ENCODE measurements at regions not wholly inside any gene's neighbourhood (a gene's known extent, or its start where the extent isn't known, plus 50 kb on each side); places are given as distances from the start of the nearest gene placed in this dataset.

DNA sequence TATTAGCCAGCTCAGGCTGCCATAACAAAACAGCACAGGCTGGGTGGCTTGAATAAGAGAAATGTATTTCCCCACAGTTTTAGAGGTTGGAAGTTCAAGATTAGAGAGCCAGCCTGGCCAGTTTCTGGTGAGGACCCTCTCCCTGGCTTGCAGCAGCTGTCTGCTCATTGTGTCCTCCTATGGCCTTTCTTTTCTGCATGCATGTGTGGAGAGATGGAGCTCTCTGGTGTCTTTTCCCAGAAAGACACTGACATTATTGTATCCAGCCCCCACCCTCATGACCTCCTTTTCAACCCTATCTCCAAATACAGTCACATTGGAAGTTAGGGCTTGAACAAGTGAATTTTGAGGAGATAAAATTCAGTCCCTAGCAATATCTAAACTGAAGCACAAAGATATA, 263.8 kb upstream of the PABPC4L start:
- TF ChIP-seq, protein P1, sequence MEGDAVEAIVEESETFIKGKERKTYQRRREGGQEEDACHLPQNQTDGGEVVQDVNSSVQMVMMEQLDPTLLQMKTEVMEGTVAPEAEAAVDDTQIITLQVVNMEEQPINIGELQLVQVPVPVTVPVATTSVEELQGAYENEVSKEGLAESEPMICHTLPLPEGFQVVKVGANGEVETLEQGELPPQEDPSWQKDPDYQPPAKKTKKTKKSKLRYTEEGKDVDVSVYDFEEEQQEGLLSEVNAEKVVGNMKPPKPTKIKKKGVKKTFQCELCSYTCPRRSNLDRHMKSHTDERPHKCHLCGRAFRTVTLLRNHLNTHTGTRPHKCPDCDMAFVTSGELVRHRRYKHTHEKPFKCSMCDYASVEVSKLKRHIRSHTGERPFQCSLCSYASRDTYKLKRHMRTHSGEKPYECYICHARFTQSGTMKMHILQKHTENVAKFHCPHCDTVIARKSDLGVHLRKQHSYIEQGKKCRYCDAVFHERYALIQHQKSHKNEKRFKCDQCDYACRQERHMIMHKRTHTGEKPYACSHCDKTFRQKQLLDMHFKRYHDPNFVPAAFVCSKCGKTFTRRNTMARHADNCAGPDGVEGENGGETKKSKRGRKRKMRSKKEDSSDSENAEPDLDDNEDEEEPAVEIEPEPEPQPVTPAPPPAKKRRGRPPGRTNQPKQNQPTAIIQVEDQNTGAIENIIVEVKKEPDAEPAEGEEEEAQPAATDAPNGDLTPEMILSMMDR (IDR thresholded peaks at IDR 0.05; ENCODE audit: borderline replicate concordance, insufficient read depth, low read depth, low read length): no peak
- H3K4me3 ChIP-seq (ENCODE audit: low read depth, low read length): no peak overlapping the region

DNA sequence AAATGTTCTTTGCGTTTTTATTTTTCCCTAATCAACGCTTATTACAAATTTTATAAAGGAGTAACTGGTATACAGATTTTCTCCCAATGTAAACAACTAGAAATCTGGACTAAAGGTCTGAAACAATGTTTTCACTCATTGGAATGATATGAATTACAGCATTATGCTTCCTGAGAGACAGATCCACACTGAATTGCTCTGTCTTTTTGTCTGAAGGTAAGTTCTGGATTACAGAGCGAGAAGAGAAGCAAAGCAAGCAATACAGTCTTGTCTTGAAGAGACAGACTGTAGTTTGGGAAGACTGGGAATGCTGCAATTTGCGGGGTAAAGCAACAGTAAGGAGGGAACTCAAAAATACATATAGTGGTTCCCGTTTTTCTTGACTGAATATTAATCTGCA, 262.2 kb upstream of the PABPC4L start:
- no peak overlapping the region for H3K4me3 ChIP-seq (ENCODE audit: low read depth, low read length)
- TF ChIP-seq, protein P1 (IDR thresholded peaks at IDR 0.05; ENCODE audit: borderline replicate concordance, insufficient read depth, low read depth, low read length): no peak

DNA sequence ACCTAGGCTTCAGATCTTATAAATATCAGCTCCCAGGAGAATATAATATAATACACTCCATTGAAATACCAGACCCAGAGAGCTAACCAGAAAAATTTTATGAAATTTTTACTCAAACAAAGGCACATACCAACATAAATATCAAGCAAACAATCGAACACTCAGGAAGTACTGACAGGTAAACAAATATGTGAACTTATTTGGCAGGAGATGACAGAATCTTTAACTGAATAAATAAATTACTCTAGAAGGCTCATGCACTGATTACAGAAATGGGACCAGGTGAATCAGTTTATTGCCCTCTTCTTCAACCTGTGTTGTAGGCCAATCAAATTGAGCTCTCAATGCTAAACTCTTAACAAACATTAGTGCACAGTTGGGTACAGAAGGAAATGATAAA, 225.2 kb upstream of the PABPC4L start:
- no peak overlapping the region for H3K4me3 ChIP-seq (ENCODE audit: low read depth, low read length)
- TF ChIP-seq, protein P1 (IDR thresholded peaks at IDR 0.05; ENCODE audit: borderline replicate concordance, insufficient read depth, low read depth, low read length): no peak

DNA sequence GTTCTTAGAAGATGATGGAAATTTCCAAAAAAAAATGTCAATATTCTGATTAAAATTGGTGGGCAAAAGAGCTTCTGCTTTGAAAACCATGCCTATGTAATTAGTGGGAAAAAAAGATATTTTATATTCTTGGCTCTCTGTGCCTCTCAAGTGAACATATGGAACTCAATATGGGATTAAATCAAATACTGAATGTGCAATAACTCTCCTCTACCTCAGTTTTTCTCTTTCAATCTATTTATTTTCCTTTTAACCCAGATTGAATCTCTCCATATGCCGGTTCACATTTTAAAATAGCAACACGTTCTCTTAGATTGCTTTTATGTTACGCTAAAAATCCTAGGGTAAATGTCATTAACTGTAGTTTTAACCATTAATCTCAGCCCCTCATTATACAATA, 224.2 kb upstream of the PABPC4L start:
- TF ChIP-seq, protein P1 (IDR thresholded peaks at IDR 0.05; ENCODE audit: borderline replicate concordance, insufficient read depth, low read depth, low read length): no peak
- H3K4me3 ChIP-seq (ENCODE audit: low read depth, low read length): no peak overlapping the region

DNA sequence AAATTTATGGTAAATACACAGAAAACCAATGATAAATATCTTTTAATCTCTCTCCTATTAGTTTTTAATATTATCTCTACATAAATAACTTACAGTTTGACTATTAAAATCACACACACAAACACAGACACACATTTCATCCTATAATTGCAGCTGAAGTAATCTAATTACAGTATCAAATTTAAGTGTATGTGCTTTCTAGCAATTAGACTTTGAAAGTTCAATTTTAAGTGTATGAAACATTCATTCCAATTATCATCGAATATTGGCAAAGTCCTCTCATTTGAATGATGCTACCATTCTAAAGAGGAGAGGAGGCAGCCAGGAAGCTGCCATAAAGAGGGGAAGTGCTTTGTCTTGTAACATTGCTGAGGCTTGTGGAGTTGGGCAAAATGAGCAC, 221.2 kb upstream of the PABPC4L start:
- TF ChIP-seq, protein P1 (IDR thresholded peaks at IDR 0.05; ENCODE audit: borderline replicate concordance, insufficient read depth, low read depth, low read length): no peak
- no peak overlapping the region for H3K4me3 ChIP-seq (ENCODE audit: low read depth, low read length)

DNA sequence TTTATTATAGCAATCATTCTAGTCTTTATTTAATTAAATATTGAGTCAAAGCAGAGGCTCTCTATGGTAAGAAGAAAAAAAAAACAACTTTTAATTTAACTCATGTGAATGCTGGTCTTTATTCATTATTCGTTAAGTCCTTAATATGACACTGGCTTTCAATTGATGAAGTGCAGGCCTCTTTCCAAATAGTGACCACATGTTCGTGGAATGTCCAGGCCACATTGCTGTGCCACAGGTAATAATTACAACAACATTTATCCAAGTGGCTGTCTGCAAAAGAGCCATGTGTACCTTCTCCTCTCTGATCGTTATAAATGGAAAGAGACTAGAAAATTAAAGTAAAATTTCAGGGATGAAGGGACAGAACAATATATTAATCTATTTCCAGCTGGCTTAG, 220.1 kb upstream of the PABPC4L start:
- H3K4me3 ChIP-seq (ENCODE audit: low read depth, low read length): no peak overlapping the region
- TF ChIP-seq, protein P1 (IDR thresholded peaks at IDR 0.05; ENCODE audit: borderline replicate concordance, insufficient read depth, low read depth, low read length): no peak

DNA sequence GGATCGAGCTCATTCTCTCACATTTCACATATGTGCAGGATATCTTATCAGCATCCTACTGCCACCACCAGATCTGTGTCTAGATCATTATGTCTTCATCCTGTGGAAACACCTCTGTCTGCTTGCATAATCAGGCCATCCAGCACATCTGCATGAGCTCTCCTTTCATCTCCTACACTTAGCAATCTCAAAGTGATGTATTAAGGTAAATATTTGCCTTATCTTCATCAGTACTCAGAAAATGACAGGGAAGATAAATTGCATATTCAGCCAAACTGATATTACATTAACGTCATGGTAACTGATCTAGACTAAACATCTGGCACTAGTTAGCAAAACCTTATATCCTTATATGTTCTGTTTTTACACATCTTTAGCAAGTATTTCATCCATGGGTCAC, 207.3 kb upstream of the PABPC4L start:
- TF ChIP-seq, protein P1 (IDR thresholded peaks at IDR 0.05; ENCODE audit: borderline replicate concordance, insufficient read depth, low read depth, low read length): no peak
- H3K4me3 ChIP-seq (ENCODE audit: low read depth, low read length): no peak overlapping the region

Data from GM12875 (cell line).